ENCODE measurements at regions not wholly inside any gene's neighbourhood (a gene's known extent, or its start where the extent isn't known, plus 50 kb on each side); places are given as distances from the start of the nearest gene placed in this dataset.

- TF ChIP-seq, protein P1, sequence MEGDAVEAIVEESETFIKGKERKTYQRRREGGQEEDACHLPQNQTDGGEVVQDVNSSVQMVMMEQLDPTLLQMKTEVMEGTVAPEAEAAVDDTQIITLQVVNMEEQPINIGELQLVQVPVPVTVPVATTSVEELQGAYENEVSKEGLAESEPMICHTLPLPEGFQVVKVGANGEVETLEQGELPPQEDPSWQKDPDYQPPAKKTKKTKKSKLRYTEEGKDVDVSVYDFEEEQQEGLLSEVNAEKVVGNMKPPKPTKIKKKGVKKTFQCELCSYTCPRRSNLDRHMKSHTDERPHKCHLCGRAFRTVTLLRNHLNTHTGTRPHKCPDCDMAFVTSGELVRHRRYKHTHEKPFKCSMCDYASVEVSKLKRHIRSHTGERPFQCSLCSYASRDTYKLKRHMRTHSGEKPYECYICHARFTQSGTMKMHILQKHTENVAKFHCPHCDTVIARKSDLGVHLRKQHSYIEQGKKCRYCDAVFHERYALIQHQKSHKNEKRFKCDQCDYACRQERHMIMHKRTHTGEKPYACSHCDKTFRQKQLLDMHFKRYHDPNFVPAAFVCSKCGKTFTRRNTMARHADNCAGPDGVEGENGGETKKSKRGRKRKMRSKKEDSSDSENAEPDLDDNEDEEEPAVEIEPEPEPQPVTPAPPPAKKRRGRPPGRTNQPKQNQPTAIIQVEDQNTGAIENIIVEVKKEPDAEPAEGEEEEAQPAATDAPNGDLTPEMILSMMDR (IDR thresholded peaks at IDR 0.05) = no peak
- no peak for TF ChIP-seq POLR2A (IDR thresholded peaks at IDR 0.05)
Observed at GRCh38 chr4:38354872-38355271, 309.1 kb upstream of the KLF3 start.
